IMR-90 (cell line): ENCODE measurements at regions not wholly inside any gene's neighbourhood (a gene's known extent, or its start where the extent isn't known, plus 50 kb on each side); places are given as distances from the start of the nearest gene placed in this dataset.

Experiments
- ATAC-seq: fragments of 200-7000 bp; cut with Tn5 transposase; 2 replicates; pipeline ENCODE4 v1.9.1; 2020; ENCODE audit warnings: low read depth, mild to moderate bottlenecking, moderate library complexity
- BruUV-seq: library from RNA; stranded (reverse); fragments of 400-500 nt; replicated peaks from 2 replicates; lab custom pipeline; 2021; lab: Mats Ljungman, UMichigan
- CTCF ChIA-PET: fragments of 300-600 bp; formaldehyde crosslinking; extraction: SDS; loops from one replicate; lab custom pipeline; 2021; ENCODE audit warnings: antibody characterized with exemption; lab: Yijun Ruan, JAX
- POLR2A ChIA-PET: fragments of 300-600 bp; sonication (Branson Sonifier 250); formaldehyde crosslinking; loops from one replicate; lab custom pipeline; 2022; ENCODE audit warnings: antibody characterized with exemption; ENCODE audit not compliant: unreplicated experiment; lab: Charles Lee
- DNase-seq: peaks from one replicate; pipeline ENCODE4 v3.0.0; 2013
- H2AFZ ChIP-seq: replicated peaks from 2 replicates; pipeline ENCODE3; 2013; ENCODE audit warnings: low read length, mild to moderate bottlenecking; ENCODE audit not compliant: poor library complexity
- H2AK5ac ChIP-seq: 2 replicates; pipeline ENCODE4 v1.6.1; 2013; ENCODE audit warnings: low read depth, low read length, inconsistent platforms
- H2AK9ac ChIP-seq: replicated peaks from 2 replicates; pipeline ENCODE3; 2013; ENCODE audit warnings: mild to moderate bottlenecking, low read depth, low read length, moderate library complexity; ENCODE audit not compliant: poor library complexity
- H2BK120ac ChIP-seq: 2 replicates; pipeline ENCODE4 v1.6.1; 2013; ENCODE audit warnings: low read depth, low read length, inconsistent platforms
- H2BK15ac ChIP-seq: 3 replicates; pipeline ENCODE4 v1.6.1; 2013; ENCODE audit warnings: low read depth, low read length, inconsistent platforms
- H2BK20ac ChIP-seq: 2 replicates; pipeline ENCODE4 v1.6.1; 2013; ENCODE audit warnings: low read depth, mild to moderate bottlenecking, inconsistent platforms, low read length, moderate library complexity
- H2BK5ac ChIP-seq: 2 replicates; pipeline ENCODE4 v1.6.1; 2013; ENCODE audit warnings: mild to moderate bottlenecking, low read depth, low read length, inconsistent platforms; ENCODE audit not compliant: poor library complexity, severe bottlenecking
- H3K14ac ChIP-seq: replicated peaks from 2 replicates; pipeline ENCODE4 v1.6.1; 2013; ENCODE audit warnings: low read depth, low read length, inconsistent platforms
- H3K18ac ChIP-seq: 2 replicates; pipeline ENCODE4 v1.6.1; 2013; ENCODE audit warnings: low read depth, low read length, control low read depth
- H3K23ac ChIP-seq: 2 replicates; pipeline ENCODE4 v1.6.1; 2013; ENCODE audit warnings: low read depth, low read length, inconsistent platforms
- H3K27ac ChIP-seq: 2 replicates; pipeline ENCODE4 v1.5.1; 2013; ENCODE audit warnings: mild to moderate bottlenecking, control low read depth, low read length; ENCODE audit not compliant: insufficient read depth
- H3K27me3 ChIP-seq: 2 replicates; pipeline ENCODE4 v1.6.1; 2013; ENCODE audit warnings: low read length; ENCODE audit not compliant: control insufficient read depth, insufficient read depth
- H3K36me3 ChIP-seq: 2 replicates; pipeline ENCODE4 v1.6.1; 2013; ENCODE audit warnings: low read length, mixed read lengths; ENCODE audit not compliant: control insufficient read depth, insufficient read depth
- H3K4ac ChIP-seq: 2 replicates; pipeline ENCODE4 v1.6.1; 2013; ENCODE audit warnings: low read depth, low read length, inconsistent platforms
- H3K4me1 ChIP-seq: 2 replicates; pipeline ENCODE4 v1.6.1; 2013; ENCODE audit warnings: low read length, mixed read lengths; ENCODE audit not compliant: control insufficient read depth, insufficient read depth
- H3K4me2 ChIP-seq: 2 replicates; pipeline ENCODE4 v1.6.1; 2013; ENCODE audit warnings: low read depth, mild to moderate bottlenecking, control low read depth, low read length, moderate library complexity
- H3K4me3 ChIP-seq: 2 replicates; pipeline ENCODE4 v1.5.1; 2013; ENCODE audit warnings: low read depth, mild to moderate bottlenecking, control low read depth, low read length, moderate library complexity; ENCODE audit not compliant: insufficient read depth
- H3K56ac ChIP-seq: 2 replicates; pipeline ENCODE4 v1.6.1; 2013; ENCODE audit warnings: low read length, inconsistent platforms; ENCODE audit not compliant: insufficient read depth; ENCODE audit errors: extremely low read depth
- H3K79me1 ChIP-seq, 2 experiments: 2 replicates each; pipeline ENCODE4 v1.6.1; 2013; ENCODE audit warnings: low read length in 2 of 2, inconsistent platforms in 1 of 2, low read depth in 1 of 2
- H3K9ac ChIP-seq: 2 replicates; pipeline ENCODE4 v1.6.1; 2013; ENCODE audit warnings: low read depth, low read length, control low read depth
- H3K9me1 ChIP-seq: 2 replicates; pipeline ENCODE4 v1.6.1; 2013; ENCODE audit warnings: low read length, inconsistent platforms; ENCODE audit not compliant: insufficient read depth
- H3K9me3 ChIP-seq: 2 replicates; pipeline ENCODE4 v1.6.1; 2013; ENCODE audit warnings: low read length; ENCODE audit not compliant: control insufficient read depth, insufficient read depth
- H4K20me1 ChIP-seq: 2 replicates; pipeline ENCODE4 v1.6.1; 2013; ENCODE audit warnings: low read length, inconsistent platforms; ENCODE audit not compliant: insufficient read depth
- H4K5ac ChIP-seq: 2 replicates; pipeline ENCODE4 v1.6.1; 2013; ENCODE audit warnings: mild to moderate bottlenecking, low read depth, low read length, control low read depth
- H4K8ac ChIP-seq, 2 experiments: 2 replicates each; pipeline ENCODE4 v1.6.1; 2013; ENCODE audit warnings: low read depth in 2 of 2, low read length in 2 of 2, control low read depth in 1 of 2, inconsistent platforms in 1 of 2
- H4K91ac ChIP-seq: 2 replicates; pipeline ENCODE4 v1.6.1; 2013; ENCODE audit warnings: low read depth, low read length, inconsistent platforms; ENCODE audit not compliant: insufficient read depth
- BHLHE40 ChIP-seq: fragments of 150-350 bp; IDR thresholded peaks from 2 replicates; pipeline ENCODE4 v1.6.1; 2016; ENCODE audit warnings: mild to moderate bottlenecking, low read depth, low read length
- CEBPB ChIP-seq: IDR thresholded peaks from 2 replicates; pipeline ENCODE4 v1.6.1; 2012; ENCODE audit warnings: low read depth, low read length, improper control_type of control experiment
- CHD1 ChIP-seq: IDR thresholded peaks from 2 replicates; pipeline ENCODE4 v1.6.1; 2012; ENCODE audit warnings: low read depth, low read length, improper control_type of control experiment
- FOS ChIP-seq: fragments of 150-350 bp; IDR thresholded peaks from 2 replicates; pipeline ENCODE4 v1.6.1; 2016; ENCODE audit warnings: low read depth, low read length
- NFE2L2 ChIP-seq: fragments of 150-350 bp; IDR thresholded peaks from 2 replicates; pipeline ENCODE4 v1.6.1; 2016; ENCODE audit warnings: low read depth, mild to moderate bottlenecking, low read length
- RCOR1 ChIP-seq: IDR thresholded peaks from 2 replicates; pipeline ENCODE4 v1.6.1; 2012; ENCODE audit warnings: mild to moderate bottlenecking, low read length, improper control_type of control experiment; ENCODE audit not compliant: insufficient replicate concordance
- RFX5 ChIP-seq: IDR thresholded peaks from 2 replicates; pipeline ENCODE4 v1.8.0; 2012; ENCODE audit warnings: low read depth, mild to moderate bottlenecking, low read length, moderate library complexity
- SMC3 ChIP-seq: fragments of 150-350 bp; IDR thresholded peaks from 2 replicates; pipeline ENCODE4 v1.6.1; 2016; ENCODE audit warnings: low read depth, mild to moderate bottlenecking, antibody characterized with exemption, low read length, moderate library complexity
- WGBS, 2 experiments: methylation state at CpG; one replicate each; pipeline versions ENCODE4 v1.1.5 to v1.1.7; 2013; ENCODE audit warnings: missing lambda C conversion rate in 2 of 2; ENCODE audit not compliant: insufficient read length in 1 of 2; ENCODE audit errors: extremely low coverage in 2 of 2; 5-methylcytosine and 5-hydroxymethylcytosine counted together
- dilution Hi-C: fragments of 300-500 bp; cut with HindIII; formaldehyde crosslinking; loops from one replicate; pipeline ENCODE4 v1.14.3; 2018; ENCODE audit warnings: low sequenced_read_pairs; ENCODE audit not compliant: unreplicated experiment
- in situ Hi-C: fragments of 300-500 bp; cut with MboI; formaldehyde crosslinking; loops from 3 replicates; pipeline ENCODE4 v1.14.3; 2019; ENCODE audit warnings: low sequenced_read_pairs, inconsistent platforms, mixed read lengths
- intact Hi-C: fragments of 100-400 bp; cut with micrococcal nuclease; formaldehyde crosslinking; loops from 2 replicates; pipeline ENCODE4 v1.10.0; 2022
- TF ChIP-seq, protein P1 (sequence below): fragments of 150-350 bp; IDR thresholded peaks from 2 replicates; pipeline ENCODE4 v1.6.1; 2016; ENCODE audit warnings: low read depth, mild to moderate bottlenecking, low read length, moderate library complexity, borderline replicate concordance
- TF ChIP-seq, protein P2 (sequence below): fragments of 150-350 bp; IDR thresholded peaks from 2 replicates; pipeline ENCODE4 v1.6.1; 2017; ENCODE audit warnings: mild to moderate bottlenecking, antibody characterized with exemption, low read length, low read depth

DNA sequence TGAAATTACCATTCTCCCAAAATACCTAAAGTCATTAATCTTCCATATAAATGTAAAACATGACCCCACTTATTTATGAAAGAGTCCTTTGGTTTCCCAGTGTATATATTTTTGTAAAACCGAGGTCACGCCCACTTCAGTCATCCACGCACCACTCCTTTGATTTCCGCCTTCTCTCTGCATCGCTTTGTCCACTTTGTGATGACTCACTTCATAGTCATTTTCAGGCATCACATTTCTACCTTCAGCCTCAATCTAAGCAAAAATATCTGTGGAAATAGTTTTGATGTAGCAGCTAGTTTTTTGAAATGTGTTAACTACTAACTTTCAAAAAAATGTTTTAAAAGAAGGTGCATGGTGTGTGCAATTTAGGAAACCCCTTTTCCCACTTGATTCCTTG lies 793.5 kb upstream of the SOX11 start:
- no peak overlapping the region for H3K27ac ChIP-seq
- no peak overlapping the region for H2BK20ac ChIP-seq
- no peaks in the 10 kb centered on the region for H3K79me1 ChIP-seq
- ATAC-seq (no peak), DNase-seq (no peak)
- H3K23ac ChIP-seq: no peak overlapping the region
- no peak overlapping the region for H2BK120ac ChIP-seq
- WGBS, 2 experiments: no CpG with 5 or more reads among the region's 5 CpGs
- no peak overlapping the region for H3K9ac ChIP-seq
- no peaks in the 10 kb centered on the region for H3K4me1 ChIP-seq
- no peak overlapping the region for H2AK5ac ChIP-seq
- dilution Hi-C loops (no loop called here), intact Hi-C loops (no loop called here), in situ Hi-C loops (no loop called here)
- no peak overlapping the region for H4K8ac ChIP-seq
- H2BK15ac ChIP-seq: no peak overlapping the region
- H3K4me2 ChIP-seq: no peak overlapping the region
- H3K4ac ChIP-seq: no peak overlapping the region
- no peaks in the 10 kb centered on the region for H3K36me3 ChIP-seq
- H2AK9ac ChIP-seq: no peak overlapping the region
- H2AFZ ChIP-seq: no peak overlapping the region
- H3K56ac ChIP-seq: no peak overlapping the region
- H3K9me1 ChIP-seq: no peaks in the 10 kb centered on the region
- no peak overlapping the region for H4K5ac ChIP-seq
- no peak overlapping the region for H2BK5ac ChIP-seq
- no peak overlapping the region for H4K91ac ChIP-seq
- CTCF ChIA-PET: no interaction called here
- no peak for TF ChIP-seq BHLHE40
- no peak for TF ChIP-seq RFX5
- TF ChIP-seq, protein P1, sequence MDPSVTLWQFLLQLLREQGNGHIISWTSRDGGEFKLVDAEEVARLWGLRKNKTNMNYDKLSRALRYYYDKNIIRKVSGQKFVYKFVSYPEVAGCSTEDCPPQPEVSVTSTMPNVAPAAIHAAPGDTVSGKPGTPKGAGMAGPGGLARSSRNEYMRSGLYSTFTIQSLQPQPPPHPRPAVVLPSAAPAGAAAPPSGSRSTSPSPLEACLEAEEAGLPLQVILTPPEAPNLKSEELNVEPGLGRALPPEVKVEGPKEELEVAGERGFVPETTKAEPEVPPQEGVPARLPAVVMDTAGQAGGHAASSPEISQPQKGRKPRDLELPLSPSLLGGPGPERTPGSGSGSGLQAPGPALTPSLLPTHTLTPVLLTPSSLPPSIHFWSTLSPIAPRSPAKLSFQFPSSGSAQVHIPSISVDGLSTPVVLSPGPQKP: no peak
- no peak for TF ChIP-seq CEBPB
- TF ChIP-seq, protein P2, sequence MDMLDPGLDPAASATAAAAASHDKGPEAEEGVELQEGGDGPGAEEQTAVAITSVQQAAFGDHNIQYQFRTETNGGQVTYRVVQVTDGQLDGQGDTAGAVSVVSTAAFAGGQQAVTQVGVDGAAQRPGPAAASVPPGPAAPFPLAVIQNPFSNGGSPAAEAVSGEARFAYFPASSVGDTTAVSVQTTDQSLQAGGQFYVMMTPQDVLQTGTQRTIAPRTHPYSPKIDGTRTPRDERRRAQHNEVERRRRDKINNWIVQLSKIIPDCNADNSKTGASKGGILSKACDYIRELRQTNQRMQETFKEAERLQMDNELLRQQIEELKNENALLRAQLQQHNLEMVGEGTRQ: no peak
- no peak for TF ChIP-seq CHD1
- TF ChIP-seq RCOR1: no peak
- no peak for TF ChIP-seq SMC3
- no peak for TF ChIP-seq FOS
- no peak for TF ChIP-seq NFE2L2
- H3K4me3 ChIP-seq: no peak overlapping the region
- BruUV-seq: no TSS peak
- H4K20me1 ChIP-seq: no peaks in the 10 kb centered on the region
- H3K14ac ChIP-seq: no peak overlapping the region
- no peak overlapping the region for H3K18ac ChIP-seq
- peaks cover 15% of the 10 kb centered on the region; the same call in 1 of the 2 replicates for H3K9me3 ChIP-seq
- POLR2A ChIA-PET: no interaction called here
- H3K27me3 ChIP-seq: no peaks in the 10 kb centered on the region
